IMR-90 (cell line): ENCODE measurements at regions not wholly inside any gene's neighbourhood (a gene's known extent, or its start where the extent isn't known, plus 50 kb on each side); places are given as distances from the start of the nearest gene placed in this dataset.

Experiments
- CTCF ChIP-seq: conservative IDR thresholded peaks from 2 replicates; pipeline ENCODE4 v1.5.1; 2012; ENCODE audit warnings: mild to moderate bottlenecking, low read depth, low read length, improper control_type of control experiment
- FOS ChIP-seq: fragments of 150-350 bp; IDR thresholded peaks from 2 replicates; pipeline ENCODE4 v1.6.1; 2016; ENCODE audit warnings: low read depth, low read length
- SMC3 ChIP-seq: fragments of 150-350 bp; IDR thresholded peaks from 2 replicates; pipeline ENCODE4 v1.6.1; 2016; ENCODE audit warnings: low read depth, mild to moderate bottlenecking, antibody characterized with exemption, low read length, moderate library complexity

DNA sequence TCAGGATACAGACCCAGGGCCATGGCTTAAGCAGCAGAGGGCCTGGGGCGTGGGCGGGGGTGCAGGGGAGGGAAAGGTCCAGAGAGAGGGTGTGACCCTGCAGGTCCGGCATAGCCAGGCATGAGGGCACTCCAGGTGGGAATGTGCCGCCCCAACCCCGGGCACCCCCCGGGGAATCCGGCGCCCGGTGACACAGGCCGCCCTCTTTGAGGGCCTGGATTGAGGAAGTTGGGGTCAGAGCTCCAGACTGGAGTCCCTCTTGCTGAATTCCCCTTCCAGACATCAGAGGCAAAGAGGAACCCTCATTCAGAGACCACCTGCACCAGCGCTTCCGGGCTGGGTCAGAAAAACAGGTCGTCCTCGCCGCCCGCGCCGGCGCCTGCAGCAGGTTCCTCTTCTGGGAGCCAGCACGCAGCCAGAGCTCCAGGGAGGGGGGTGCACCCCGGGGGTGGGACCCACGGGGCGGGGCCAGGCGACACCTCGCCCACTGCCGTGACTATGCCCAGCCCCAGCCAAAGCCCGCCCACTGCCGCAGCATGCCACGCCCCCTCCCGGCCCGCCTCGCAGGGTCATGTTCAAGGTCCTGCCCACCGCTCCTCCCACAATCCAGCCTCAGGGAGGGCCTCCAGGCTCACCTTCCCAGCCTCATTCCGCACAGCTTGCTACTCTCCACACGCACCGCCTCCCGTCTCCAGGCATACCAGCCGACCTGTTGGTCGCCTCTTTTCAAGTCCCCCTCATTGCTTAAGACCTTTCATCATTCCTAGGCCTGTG is 98.3 kb upstream of the ID2 start:
- TF ChIP-seq CTCF, result no peak
- TF ChIP-seq FOS, result no peak
- no peak for TF ChIP-seq SMC3
